ENCODE measurements at regions not wholly inside any gene's neighbourhood (a gene's known extent, or its start where the extent isn't known, plus 50 kb on each side); places are given as distances from the start of the nearest gene placed in this dataset.

- dilution Hi-C loops (cut with MboI; ENCODE audit: extremely low pct_ligation_motif_present, low sequenced_read_pairs): no loop called here
- Histone ChIP-seq H3K9me1 (ENCODE audit: control insufficient read depth, extremely low read depth, insufficient read depth, low read length) (no peaks in the 10 kb centered on the region), H3K4me3 (ENCODE audit: control insufficient read depth in 2 of 3, extremely low read depth in 1 of 3, insufficient read depth in 2 of 3, low read depth in 1 of 3, low read length in 3 of 3) (no peak overlapping the region), H4K20me1 (ENCODE audit: control insufficient read depth, extremely low read depth, insufficient read depth, low read length) (no peaks in the 10 kb centered on the region), H3K27me3 (ENCODE audit: control insufficient read depth, extremely low read depth, insufficient read depth, low read length) (no peaks in the 10 kb centered on the region), H3K9me3 (ENCODE audit: control insufficient read depth, low read depth, low read length) (no peaks in the 10 kb centered on the region), H3K4me2 (ENCODE audit: control insufficient read depth, extremely low read depth, insufficient read depth, low read depth, low read length) (no peak overlapping the region), H3K4me1 (ENCODE audit: control insufficient read depth, extremely low read depth, insufficient read depth, low read length) (no peaks in the 10 kb centered on the region), H3K9ac (ENCODE audit: control insufficient read depth, extremely low read depth, insufficient read depth, low read length) (no peak overlapping the region), H3K79me2 (ENCODE audit: control insufficient read depth, insufficient read depth, low read length) (no peaks in the 10 kb centered on the region), H3K27ac (ENCODE audit: control insufficient read depth, insufficient read depth, low read length) (no peak overlapping the region), H3K36me3 (ENCODE audit: control insufficient read depth in 2 of 2, extremely low read depth in 1 of 2, insufficient read depth in 2 of 2, low read length in 2 of 2) (no peaks in the 10 kb centered on the region), H2AFZ (ENCODE audit: control insufficient read depth, low read length) (no peak overlapping the region)
- DNase-seq (ENCODE audit: low read depth, low spot score) (no peak), FAIRE-seq (no peak)
- no peak for TF ChIP-seq EZH2 (IDR thresholded peaks at IDR 0.05; ENCODE audit: low read length)
- no peak for TF ChIP-seq CTCF (optimal IDR thresholded peaks at IDR 0.05 in 1 of 3, IDR thresholded peaks at IDR 0.05 in 1 of 3, conservative IDR thresholded peaks at IDR 0.05 in 1 of 3; ENCODE audit: extremely low read depth in 1 of 3, insufficient read depth in 2 of 3, low read length in 3 of 3)
Observed at GRCh38 chr4:13316354-13316753, 167.8 kb downstream of the RAB28 start.

GRCh38 chr4:13313856-13314255 is 170.3 kb downstream of the RAB28 start:
- Histone ChIP-seq H4K20me1 (ENCODE audit: control insufficient read depth, extremely low read depth, insufficient read depth, low read length) (no peaks in the 10 kb centered on the region), H3K4me2 (ENCODE audit: control insufficient read depth, extremely low read depth, insufficient read depth, low read depth, low read length) (no peak overlapping the region), H3K4me3 (ENCODE audit: control insufficient read depth in 2 of 3, extremely low read depth in 1 of 3, insufficient read depth in 2 of 3, low read depth in 1 of 3, low read length in 3 of 3) (no peak overlapping the region), H3K27me3 (ENCODE audit: control insufficient read depth, extremely low read depth, insufficient read depth, low read length) (no peaks in the 10 kb centered on the region), H3K36me3 (ENCODE audit: control insufficient read depth in 2 of 2, extremely low read depth in 1 of 2, insufficient read depth in 2 of 2, low read length in 2 of 2) (no peaks in the 10 kb centered on the region), H3K9me3 (ENCODE audit: control insufficient read depth, low read depth, low read length) (no peaks in the 10 kb centered on the region), H2AFZ (ENCODE audit: control insufficient read depth, low read length) (no peak overlapping the region), H3K9me1 (ENCODE audit: control insufficient read depth, extremely low read depth, insufficient read depth, low read length) (no peaks in the 10 kb centered on the region), H3K27ac (ENCODE audit: control insufficient read depth, insufficient read depth, low read length) (no peak overlapping the region), H3K79me2 (ENCODE audit: control insufficient read depth, insufficient read depth, low read length) (no peaks in the 10 kb centered on the region), H3K9ac (ENCODE audit: control insufficient read depth, extremely low read depth, insufficient read depth, low read length) (no peak overlapping the region), H3K4me1 (ENCODE audit: control insufficient read depth, extremely low read depth, insufficient read depth, low read length) (no peaks in the 10 kb centered on the region)
- dilution Hi-C loops (cut with MboI; ENCODE audit: extremely low pct_ligation_motif_present, low sequenced_read_pairs): no loop called here
- DNase-seq (ENCODE audit: low read depth, low spot score) (no peak), FAIRE-seq (no peak)
- TF ChIP-seq CTCF (optimal IDR thresholded peaks at IDR 0.05 in 1 of 3, IDR thresholded peaks at IDR 0.05 in 1 of 3, conservative IDR thresholded peaks at IDR 0.05 in 1 of 3; ENCODE audit: extremely low read depth in 1 of 3, insufficient read depth in 2 of 3, low read length in 3 of 3): no peak
- TF ChIP-seq EZH2 (IDR thresholded peaks at IDR 0.05; ENCODE audit: low read length): no peak

All from keratinocyte (primary cell).